Activated T-helper 1 cell treated with anti-CD3 and anti-CD28 coated beads, Interleukin-12 subunit alpha, Interleukin-12 subunit beta, Interleukin-2, Interleukin-4 antibody, amounts not matched to agents 30 ng/mL and 10 ng/mL and 1 ng/mL, durations not matched to agents 14 hours and 24 hours and 36 hours (primary cell): ENCODE measurements at regions not wholly inside any gene's neighbourhood (a gene's known extent, or its start where the extent isn't known, plus 50 kb on each side); places are given as distances from the start of the nearest gene placed in this dataset.
"Not testable (repeated sequence)": the region's sequence is repeated elsewhere in the genome, so short reads cannot be mapped to it uniquely, and the experiment has no call there.

Experiments
- DNase-seq: peaks from one replicate; pipeline ENCODE4 v3.0.0; 2021; ENCODE audit warnings: low spot score
- H3K27ac Mint-ChIP-seq: one replicate; pipeline ENCODE4 v1.8.0; 2021; ENCODE audit warnings: mild to moderate bottlenecking, mixed read lengths
- H3K27me3 Mint-ChIP-seq: one replicate; pipeline ENCODE4 v1.8.0; 2022; ENCODE audit warnings: mild to moderate bottlenecking, moderate library complexity, mixed read lengths; ENCODE audit not compliant: insufficient read depth
- H3K36me3 Mint-ChIP-seq: one replicate; pipeline ENCODE4 v1.8.0; 2021; ENCODE audit warnings: low read depth, mixed read lengths
- H3K4me1 Mint-ChIP-seq: one replicate; pipeline ENCODE4 v1.8.0; 2021; ENCODE audit warnings: low read depth, mixed read lengths
- H3K4me3 Mint-ChIP-seq: one replicate; pipeline ENCODE4 v1.8.0; 2021; ENCODE audit warnings: mild to moderate bottlenecking, moderate library complexity, mixed read lengths
- H3K9me3 Mint-ChIP-seq: one replicate; pipeline ENCODE4 v1.8.0; 2021; ENCODE audit warnings: mixed read lengths
- intact Hi-C: fragments of 100-400 bp; cut with micrococcal nuclease; formaldehyde crosslinking; loops from one replicate; pipeline ENCODE4 v1.15.1; 2024

DNA sequence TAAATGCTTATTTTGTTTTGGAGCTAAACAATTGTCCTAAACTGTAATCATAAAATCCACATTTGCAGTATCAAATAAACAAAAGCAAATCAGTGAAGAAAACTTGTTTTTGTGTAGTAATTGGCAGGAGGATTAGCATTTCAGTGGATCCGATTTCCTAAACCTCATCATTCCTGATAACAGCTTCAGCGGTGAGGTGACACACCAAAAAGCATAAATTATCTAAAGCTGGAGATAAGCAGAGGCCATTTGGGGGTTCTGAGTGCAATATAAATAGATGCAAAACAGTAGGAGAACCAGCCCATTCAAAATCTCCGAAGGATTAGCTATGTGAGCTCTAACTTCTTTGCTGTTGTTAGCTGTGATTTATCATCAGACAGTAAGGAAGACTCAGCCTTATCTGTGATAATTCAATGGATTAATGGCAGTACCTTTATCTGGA is 235.8 kb downstream of the EPHA7 start:
- H3K4me1 Mint-ChIP-seq: no peaks in the 10 kb centered on the region
- intact Hi-C loops: no loop called here

DNA sequence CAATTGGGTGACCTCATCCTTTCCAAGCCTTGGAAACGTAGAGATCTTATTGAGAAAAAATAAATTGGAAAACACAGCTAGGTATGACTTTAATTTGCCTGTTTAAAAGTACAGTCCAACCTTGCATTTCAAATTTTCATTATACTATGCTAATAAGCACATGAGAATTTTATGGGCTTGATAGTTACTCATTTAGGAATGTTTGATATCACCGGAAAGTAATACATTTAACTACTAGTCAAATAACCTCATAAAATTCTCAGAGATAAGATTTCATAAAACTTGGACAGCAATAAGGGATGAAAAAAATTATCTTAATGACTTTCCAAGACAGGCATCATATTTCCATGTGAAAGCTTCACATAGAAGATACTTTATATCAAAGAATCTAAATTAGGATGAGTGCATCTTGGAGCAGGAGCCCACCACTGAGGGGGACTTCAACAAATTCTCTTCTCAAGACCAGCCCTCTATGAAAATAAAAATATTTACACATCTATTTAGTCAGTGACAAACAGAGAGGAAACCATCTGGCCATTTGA is 236.3 kb downstream of the EPHA7 start:
- Mint-ChIP-seq H3K4me1 (no peaks in the 10 kb centered on the region), H3K36me3 (no peaks in the 10 kb centered on the region), H3K9me3 (no peaks in the 10 kb centered on the region), H3K27me3 (no peaks in the 10 kb centered on the region), H3K27ac (no peak overlapping the region), H3K4me3 (no peak overlapping the region)
- no peak for DNase-seq
- intact Hi-C loops: no loop called here

More for the DNA sequence above, 235.8 kb downstream of the EPHA7 start:
- Mint-ChIP-seq H3K36me3 (no peaks in the 10 kb centered on the region), H3K27ac (no peak overlapping the region), H3K27me3 (no peaks in the 10 kb centered on the region), H3K9me3 (no peaks in the 10 kb centered on the region), H3K4me3 (no peak overlapping the region)
- no peak for DNase-seq

DNA sequence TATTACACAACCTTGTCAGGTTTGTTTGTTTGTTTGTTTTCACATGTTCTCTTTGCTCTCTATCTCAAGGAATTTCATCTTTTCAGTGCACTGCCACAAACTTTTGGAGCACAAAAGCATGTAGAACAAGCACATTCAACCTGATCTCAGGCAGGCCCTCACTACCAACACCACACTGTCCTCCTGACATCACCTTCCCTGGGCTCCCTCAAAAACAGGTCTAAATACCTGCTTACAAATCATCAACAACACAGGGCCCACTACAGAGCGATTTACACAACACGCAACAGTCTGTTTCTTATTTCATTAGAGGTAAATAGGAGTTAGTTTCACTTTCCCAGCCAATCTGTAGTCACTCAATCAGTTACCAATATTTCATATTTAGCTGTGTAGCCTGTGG is 241.4 kb downstream of the EPHA7 start:
- DNase-seq: no peak
- Mint-ChIP-seq H3K9me3 (no peaks in the 10 kb centered on the region), H3K4me3 (no peak overlapping the region), H3K27ac (no peak overlapping the region), H3K27me3 (no peaks in the 10 kb centered on the region), H3K36me3 (no peaks in the 10 kb centered on the region), H3K4me1 (no peaks in the 10 kb centered on the region)
- intact Hi-C loops: no loop called here

DNA sequence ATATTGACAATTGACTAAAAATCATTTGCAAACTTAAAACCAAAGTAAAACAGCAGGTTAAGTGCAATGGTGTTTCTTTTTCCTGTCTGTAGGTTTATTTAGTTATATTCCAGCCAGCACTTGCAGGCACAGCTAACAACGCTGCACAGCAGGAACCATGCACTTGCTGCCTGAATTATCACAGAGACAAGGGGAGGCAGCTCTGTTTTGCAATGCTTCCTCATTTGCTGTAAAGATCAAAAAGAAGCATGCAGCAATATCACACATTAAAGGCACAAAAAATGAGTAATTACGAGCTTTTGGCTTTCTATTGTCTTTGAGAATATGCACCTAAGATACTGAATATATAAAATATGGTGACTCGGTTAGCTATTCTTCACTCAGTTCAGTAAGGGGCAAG is 241.9 kb downstream of the EPHA7 start:
- no peak for DNase-seq
- H3K27ac Mint-ChIP-seq: no peak overlapping the region
- no peaks in the 10 kb centered on the region for H3K9me3 Mint-ChIP-seq
- H3K36me3 Mint-ChIP-seq: no peaks in the 10 kb centered on the region
- no peaks in the 10 kb centered on the region for H3K4me1 Mint-ChIP-seq
- H3K27me3 Mint-ChIP-seq: no peaks in the 10 kb centered on the region
- intact Hi-C loops: no loop called here
- H3K4me3 Mint-ChIP-seq: no peak overlapping the region

DNA sequence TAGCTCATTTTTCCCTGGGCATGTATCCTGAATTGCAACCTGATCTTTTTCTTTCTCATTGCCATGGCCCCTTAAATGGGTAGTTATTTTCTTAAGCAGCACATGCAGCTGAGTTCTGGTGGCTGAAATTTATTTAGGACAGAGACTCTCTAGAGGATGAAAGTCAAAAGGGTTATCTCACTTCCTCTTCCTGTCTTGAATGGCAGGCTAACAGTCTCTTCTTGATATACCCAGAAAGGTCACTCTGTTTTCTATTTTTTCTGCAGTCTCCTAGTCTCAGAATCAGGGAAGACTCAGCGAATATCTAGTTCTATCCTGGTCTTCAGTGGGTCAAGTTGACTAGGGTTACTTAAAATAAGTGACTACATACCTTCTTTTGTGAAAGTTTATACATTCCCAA is 243.3 kb downstream of the EPHA7 start:
- Mint-ChIP-seq H3K4me1 (no peaks in the 10 kb centered on the region), H3K27me3 (no peaks in the 10 kb centered on the region), H3K27ac (no peak overlapping the region), H3K4me3 (no peak overlapping the region), H3K36me3 (no peaks in the 10 kb centered on the region), H3K9me3 (no peaks in the 10 kb centered on the region)
- intact Hi-C loops: no loop called here
- no peak for DNase-seq

DNA sequence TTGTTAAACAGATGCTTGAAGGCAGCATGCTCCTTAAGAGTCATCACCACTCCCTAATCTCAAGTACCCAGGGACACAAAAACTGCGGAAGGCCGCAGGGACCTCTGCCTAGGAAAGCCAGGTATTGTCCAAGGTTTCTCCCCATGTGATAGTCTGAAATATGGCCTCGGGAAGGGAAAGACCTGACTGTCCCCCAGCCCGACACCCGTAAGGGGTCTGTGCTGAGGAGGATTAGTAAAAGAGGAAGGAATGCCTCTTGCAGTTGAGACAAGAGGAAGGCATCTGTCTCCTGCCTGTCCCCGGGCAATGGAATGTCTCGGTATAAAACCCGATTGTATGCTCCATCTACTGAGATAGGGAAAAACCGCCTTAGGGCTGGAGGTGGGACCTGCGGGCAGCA is 245.8 kb downstream of the EPHA7 start:
- H3K4me1 Mint-ChIP-seq, H3K27ac Mint-ChIP-seq, H3K36me3 Mint-ChIP-seq, DNase-seq, H3K9me3 Mint-ChIP-seq, H3K4me3 Mint-ChIP-seq, H3K27me3 Mint-ChIP-seq, intact Hi-C loops: not testable (repeated sequence)

DNA sequence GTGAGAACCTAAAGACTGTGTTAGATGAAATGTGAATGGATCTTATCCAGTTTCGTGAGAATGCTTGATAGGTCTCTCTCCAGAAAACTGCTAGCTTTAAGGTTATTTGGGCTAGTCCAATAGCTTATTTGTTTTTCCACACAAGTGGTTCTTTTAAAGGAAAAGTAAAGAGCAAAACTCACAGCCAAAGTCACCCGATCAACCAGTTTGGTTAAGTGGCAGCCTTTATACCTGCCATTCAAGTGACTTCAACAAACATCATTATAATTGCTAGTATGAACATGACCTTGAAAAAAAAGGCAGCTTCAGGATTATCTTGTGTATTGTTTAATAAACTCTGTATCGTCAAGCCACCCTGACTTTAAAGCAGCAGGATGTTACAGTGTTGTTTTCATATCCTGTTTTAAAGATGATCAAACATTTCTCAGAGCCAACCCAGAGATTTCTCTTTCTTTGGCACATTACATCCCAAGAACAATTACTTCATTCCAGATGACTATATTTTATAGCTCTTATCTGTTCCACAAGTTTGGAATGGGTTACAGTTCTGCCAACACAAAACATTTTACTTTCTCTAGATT is 253.4 kb downstream of the EPHA7 start:
- Mint-ChIP-seq H3K27me3 (no peaks in the 10 kb centered on the region), H3K27ac (no peak overlapping the region), H3K4me1 (no peaks in the 10 kb centered on the region), H3K9me3 (no peaks in the 10 kb centered on the region), H3K36me3 (no peaks in the 10 kb centered on the region), H3K4me3 (no peak overlapping the region)
- no peak for DNase-seq
- intact Hi-C loops: no loop called here

DNA sequence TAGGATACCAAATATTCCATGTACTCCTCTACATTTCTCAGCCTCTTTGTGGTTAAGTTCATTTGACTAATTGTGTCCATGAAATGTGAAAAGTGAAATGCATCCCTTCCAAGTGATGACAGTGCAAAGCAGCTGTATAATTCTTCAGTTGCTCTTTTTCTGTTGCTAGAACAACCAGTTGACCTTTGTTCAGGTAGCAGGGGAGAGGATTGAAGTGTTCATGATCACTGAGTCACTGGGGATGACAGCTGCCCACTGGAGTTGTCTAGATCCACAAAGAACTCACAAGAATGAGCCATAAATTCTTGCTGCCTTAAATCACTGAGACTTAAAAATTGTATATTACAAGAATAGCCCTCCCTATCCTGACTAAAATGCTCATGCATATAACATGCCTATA is 254.6 kb downstream of the EPHA7 start:
- H3K9me3 Mint-ChIP-seq: no peaks in the 10 kb centered on the region
- H3K4me1 Mint-ChIP-seq: no peaks in the 10 kb centered on the region
- H3K4me3 Mint-ChIP-seq: no peak overlapping the region
- no peaks in the 10 kb centered on the region for H3K27me3 Mint-ChIP-seq
- no peak for DNase-seq
- H3K27ac Mint-ChIP-seq: no peak overlapping the region
- intact Hi-C loops: no loop called here
- no peaks in the 10 kb centered on the region for H3K36me3 Mint-ChIP-seq

DNA sequence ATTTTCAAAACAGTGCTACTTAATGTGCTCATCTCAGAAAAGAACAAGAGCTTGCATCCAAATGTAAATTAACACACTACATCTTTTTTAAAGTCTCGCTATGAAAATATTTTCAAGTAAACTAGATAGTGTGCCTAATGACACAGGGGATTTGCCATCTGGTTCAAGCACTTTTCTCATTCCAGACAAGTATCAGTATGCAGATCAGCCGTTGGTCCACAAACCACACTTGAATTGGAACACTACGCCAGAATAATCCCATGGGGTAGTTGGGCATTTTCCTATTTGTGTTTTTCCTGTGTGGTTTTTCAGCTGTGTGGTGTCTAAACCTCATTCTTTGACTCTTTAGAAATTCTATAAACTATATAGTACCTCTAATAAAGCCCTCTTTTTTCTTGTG is 256.2 kb downstream of the EPHA7 start:
- no peaks in the 10 kb centered on the region for H3K4me1 Mint-ChIP-seq

DNA sequence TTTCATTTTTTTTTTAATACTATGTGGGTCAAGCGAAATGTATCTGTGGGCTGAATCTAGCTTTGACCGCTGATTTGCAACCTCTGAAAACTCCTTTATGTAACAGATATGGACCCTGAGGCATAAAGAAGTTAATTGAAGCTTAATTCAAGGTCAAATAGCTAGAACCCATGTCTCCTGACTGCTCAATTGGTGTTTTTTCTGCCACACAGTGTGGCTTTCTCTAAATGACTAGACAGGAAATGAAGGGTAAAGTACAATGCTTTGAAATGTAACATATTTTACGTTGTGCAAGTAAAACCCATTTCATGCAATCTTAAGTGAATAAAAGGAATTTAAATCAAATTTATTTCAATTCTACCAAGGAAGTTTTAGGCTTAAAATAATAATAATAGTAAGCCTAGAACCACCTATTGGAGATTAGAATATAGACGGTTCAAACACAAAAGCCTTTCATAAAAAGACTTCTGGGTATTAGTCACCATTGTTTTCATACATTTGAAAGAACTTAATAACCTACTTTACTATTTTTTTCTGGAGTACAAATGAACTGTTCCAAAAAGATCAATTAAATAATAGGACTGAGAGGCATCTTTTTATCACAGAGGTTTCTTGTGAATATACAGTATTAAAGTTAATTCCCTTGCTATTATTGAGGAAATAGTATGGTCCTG is 279.8 kb downstream of the EPHA7 start:
- DNase-seq: no peak

More for the DNA sequence above, 256.2 kb downstream of the EPHA7 start:
- DNase-seq: no peak
- Mint-ChIP-seq H3K9me3 (no peaks in the 10 kb centered on the region), H3K4me3 (no peak overlapping the region), H3K27ac (no peak overlapping the region), H3K27me3 (no peaks in the 10 kb centered on the region), H3K36me3 (no peaks in the 10 kb centered on the region)
- intact Hi-C loops: no loop called here

DNA sequence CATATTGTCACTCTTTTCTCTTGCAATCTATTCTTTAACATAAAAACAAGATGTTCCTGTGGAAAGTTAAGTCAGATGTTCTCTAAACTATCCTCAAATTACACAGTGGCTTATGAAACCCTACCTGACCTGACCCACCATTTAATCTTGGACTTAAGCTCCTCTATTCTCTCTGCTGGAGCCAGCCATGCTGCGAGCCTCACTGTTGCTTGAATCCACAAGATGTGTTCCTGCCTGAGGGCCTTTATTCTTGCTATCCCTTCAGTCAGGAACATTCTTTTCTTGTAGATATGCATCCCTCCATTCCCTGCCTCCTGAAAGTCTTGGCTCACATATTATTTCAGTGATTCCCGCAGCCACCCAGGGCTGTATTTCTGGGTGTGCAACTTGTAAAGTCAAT is 283.2 kb downstream of the EPHA7 start:
- no peak overlapping the region for H3K4me3 Mint-ChIP-seq
- H3K36me3 Mint-ChIP-seq: no peaks in the 10 kb centered on the region
- no peaks in the 10 kb centered on the region for H3K27me3 Mint-ChIP-seq
- H3K27ac Mint-ChIP-seq: no peak overlapping the region
- no peaks in the 10 kb centered on the region for H3K4me1 Mint-ChIP-seq
- H3K9me3 Mint-ChIP-seq: no peaks in the 10 kb centered on the region
- DNase-seq: no peak
- intact Hi-C loops: no loop called here

More for the DNA sequence above, 279.8 kb downstream of the EPHA7 start:
- no peaks in the 10 kb centered on the region for H3K4me1 Mint-ChIP-seq
- no peaks in the 10 kb centered on the region for H3K27me3 Mint-ChIP-seq
- H3K4me3 Mint-ChIP-seq: no peak overlapping the region
- intact Hi-C loops: no loop called here
- H3K9me3 Mint-ChIP-seq: no peaks in the 10 kb centered on the region
- no peak overlapping the region for H3K27ac Mint-ChIP-seq
- H3K36me3 Mint-ChIP-seq: no peaks in the 10 kb centered on the region

DNA sequence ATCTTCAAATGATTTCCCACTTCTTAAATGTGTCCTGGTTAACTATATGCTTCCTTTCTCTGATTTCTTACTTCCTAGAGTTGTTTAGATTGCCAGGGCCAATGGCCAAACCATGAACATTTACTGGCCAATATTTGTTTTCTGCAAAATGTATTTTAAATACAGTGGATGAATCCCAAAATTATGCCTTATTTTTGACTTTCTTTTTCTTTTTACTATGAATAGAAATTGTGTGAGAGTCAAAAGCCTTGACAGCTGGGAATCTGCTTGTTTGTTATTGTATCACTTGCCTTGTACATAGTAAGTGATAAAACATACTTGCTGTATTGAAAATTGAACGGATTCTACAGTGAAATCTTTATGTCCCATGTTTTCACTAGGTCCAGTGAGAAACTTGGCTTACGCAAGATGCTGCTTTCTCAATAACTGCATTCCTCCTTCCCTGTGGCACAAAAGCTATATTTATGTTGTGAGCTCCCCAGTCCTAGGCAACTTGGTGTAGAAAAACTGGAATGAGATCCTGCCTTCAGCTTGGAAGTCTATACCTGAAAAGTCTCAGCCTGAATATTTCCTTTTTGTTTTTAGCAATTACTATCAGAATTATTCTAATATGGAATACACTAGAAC is 295.2 kb downstream of the EPHA7 start:
- Mint-ChIP-seq H3K4me1 (no peaks in the 10 kb centered on the region), H3K27ac (no peak overlapping the region), H3K9me3 (peaks cover 10% of the 10 kb centered on the region), H3K4me3 (no peak overlapping the region), H3K27me3 (no peaks in the 10 kb centered on the region), H3K36me3 (no peaks in the 10 kb centered on the region)
- no peak for DNase-seq
- intact Hi-C loops: loop anchor here (5.0 kb wide), 1 partner anchor 248 kb away; no protein-coding TSS in a partner anchor

DNA sequence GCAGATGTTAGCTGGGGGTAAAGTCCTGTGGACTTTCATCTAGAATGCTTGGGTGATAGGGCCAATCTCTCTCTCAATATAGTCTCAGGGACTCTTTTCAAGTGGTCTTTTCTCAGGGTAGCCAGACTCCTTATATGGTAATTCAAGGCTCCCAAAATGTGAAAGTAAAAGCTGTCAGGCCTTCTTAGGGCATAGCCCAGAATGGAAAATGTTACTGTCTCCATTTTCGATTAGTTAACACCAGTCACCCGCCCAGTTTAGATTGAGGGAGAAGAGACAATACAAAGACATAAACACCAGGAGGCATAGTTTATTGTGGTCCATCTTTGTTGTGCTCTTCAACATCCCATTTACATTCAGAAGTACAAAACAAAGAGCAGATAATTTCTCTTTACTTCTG is 295.8 kb downstream of the EPHA7 start:
- Mint-ChIP-seq H3K9me3 (peaks cover 10% of the 10 kb centered on the region), H3K27ac (no peak overlapping the region), H3K36me3 (no peaks in the 10 kb centered on the region), H3K4me1 (no peaks in the 10 kb centered on the region), H3K27me3 (no peaks in the 10 kb centered on the region), H3K4me3 (no peak overlapping the region)
- no peak for DNase-seq
- intact Hi-C loops: loop anchor here (5.0 kb wide), 1 partner anchor 249 kb away; no protein-coding TSS in a partner anchor
